Psoas muscle (tissue), 7 donors: ENCODE measurements at regions not wholly inside any gene's neighbourhood (a gene's known extent, or its start where the extent isn't known, plus 50 kb on each side); places are given as distances from the start of the nearest gene placed in this dataset.

Experiments used
- ATAC-seq, 4 donors: fragments of 200-7000 bp; cut with Tn5 transposase; one replicate each; pipeline ENCODE4 v1.9.1; 2020; ENCODE audit warnings: moderate library complexity in 3 of 4, mild to moderate bottlenecking in 2 of 4
- DNase-seq, 2 donors: peaks; one replicate each; pipeline ENCODE4 v3.0.0-alpha.2; 2020
- H3K27ac ChIP-seq: fragments of 200-600 bp; one replicate; pipeline ENCODE4 v1.8.0; 2022
- H3K27me3 ChIP-seq, 3 donors: fragments of 200-600 bp in 1 of 3; one replicate each; pipeline versions ENCODE4 v1.6.1 to v1.8.0; 2013 to 2022; ENCODE audit warnings: low read length in 2 of 3, mild to moderate bottlenecking in 2 of 3, moderate library complexity in 1 of 3; ENCODE audit not compliant: insufficient read depth in 3 of 3
- H3K36me3 ChIP-seq, 2 donors: fragments of 200-600 bp in 1 of 2; one replicate each; pipeline versions ENCODE4 v1.6.1 to v1.8.0; 2013 to 2022; ENCODE audit warnings: low read depth in 1 of 2, mild to moderate bottlenecking in 1 of 2, moderate library complexity in 1 of 2; ENCODE audit not compliant: insufficient read depth in 1 of 2
- H3K4me1 ChIP-seq: fragments of 200-600 bp; one replicate; pipeline ENCODE4 v1.8.0; 2022
- H3K4me3 ChIP-seq: fragments of 200-600 bp; one replicate; pipeline ENCODE4 v1.8.0; 2022; ENCODE audit warnings: mild to moderate bottlenecking
- H3K9me3 ChIP-seq: fragments of 200-600 bp; one replicate; pipeline ENCODE4 v1.8.0; 2022
- CTCF ChIP-seq: fragments of 200-600 bp; IDR thresholded peaks from one replicate; pipeline ENCODE4 v1.8.0; 2022; ENCODE audit warnings: antibody characterized with exemption
- WGBS, 3 donors: extraction: QIAGEN DNeasy Blood & Tissue Kit; methylation state at CpG; one replicate each; pipeline versions ENCODE4 v1.1.6 to v1.1.7; 2013; 5-methylcytosine and 5-hydroxymethylcytosine counted together
- intact Hi-C, 2 donors: fragments of 100-400 bp; cut with DNase I; formaldehyde crosslinking; loops; one replicate each; pipeline versions ENCODE4 v1.11.0 to v1.14.2; 2022
- donor health status: healthy with polysubstance abuse.
- donor health status: DM: no; HTN: no; CAD: no; lungs with moderate emphysema.
- donor health status: Bipolar disorder and iron deficiency.
- donor health status: healthy.
- donor health status: DM: yes; HTN: yes; CAD: no.
- donor health status: DM: no; HTN: no; CAD: no.
- donor health status: DM: yes; HTN: yes; CAD: no.

- H3K9me3 ChIP-seq = no peaks in the 10 kb centered on the region
- TF ChIP-seq CTCF = no peak
Measured at GRCh38 chr7:22662036-22662435, 65.0 kb upstream of the IL6 start.

GRCh38 chr7:22660732-22661131 lies 66.3 kb upstream of the IL6 start:
- Histone ChIP-seq H3K4me1 (no peaks in the 10 kb centered on the region), H3K27ac (no peak overlapping the region), H3K4me3 (no peak overlapping the region), H3K9me3 (no peaks in the 10 kb centered on the region), H3K36me3 (no peaks in the 10 kb centered on the region), H3K27me3 (no peaks in the 10 kb centered on the region)
- DNase-seq (no peak), ATAC-seq (no peak)
- intact Hi-C loops = no loop called here
- 61 to 77% (median 77%) methylated on average over 3 of the region's 3 CpGs for WGBS, 3 donors
- no peak for TF ChIP-seq CTCF

More at GRCh38 chr7:22662036-22662435, 65.0 kb upstream of the IL6 start:
- ATAC-seq (no peak), DNase-seq (no peak)
- Histone ChIP-seq H3K27me3 (no peaks in the 10 kb centered on the region), H3K4me3 (no peak overlapping the region), H3K4me1 (no peaks in the 10 kb centered on the region), H3K27ac (no peak overlapping the region), H3K36me3 (no peaks in the 10 kb centered on the region)
- intact Hi-C loops = no loop called here

GRCh38 chr7:22660293-22660692 lies 66.7 kb upstream of the IL6 start:
- ATAC-seq (no peak), DNase-seq (no peak)
- no peak for TF ChIP-seq CTCF
- H3K27ac ChIP-seq = no peak overlapping the region
- H3K4me1 ChIP-seq = no peaks in the 10 kb centered on the region
- no peak overlapping the region for H3K4me3 ChIP-seq
- H3K9me3 ChIP-seq = no peaks in the 10 kb centered on the region
- 91 to 96% (median 95%) methylated on average over 1 of the region's 1 CpG for WGBS, 3 donors
- H3K27me3 ChIP-seq = no peaks in the 10 kb centered on the region
- H3K36me3 ChIP-seq = no peaks in the 10 kb centered on the region
- intact Hi-C loops = no loop called here

- no peaks in the 10 kb centered on the region for H3K36me3 ChIP-seq
- DNase-seq (no peak), ATAC-seq (no peak)
- no peak overlapping the region for H3K27ac ChIP-seq
- 85 to 89% (median 88%) methylated on average over 6 of the region's 6 CpGs for WGBS, 3 donors
- intact Hi-C loops = no loop called here
- no peak overlapping the region for H3K4me3 ChIP-seq
- TF ChIP-seq CTCF = no peak
- no peaks in the 10 kb centered on the region for H3K9me3 ChIP-seq
- H3K4me1 ChIP-seq = no peaks in the 10 kb centered on the region
- no peaks in the 10 kb centered on the region for H3K27me3 ChIP-seq
Measured at GRCh38 chr7:22659741-22660140, 67.3 kb upstream of the IL6 start.

- DNase-seq (no peak), ATAC-seq (no peak)
- intact Hi-C loops = no loop called here
- Histone ChIP-seq H3K4me3 (no peak overlapping the region), H3K9me3 (no peaks in the 10 kb centered on the region), H3K27me3 (no peaks in the 10 kb centered on the region), H3K4me1 (no peaks in the 10 kb centered on the region), H3K36me3 (no peaks in the 10 kb centered on the region), H3K27ac (no peak overlapping the region)
- TF ChIP-seq CTCF = no peak
- 83 to 89% (median 87%) methylated on average over 3 of the region's 3 CpGs for WGBS, 3 donors
Measured at GRCh38 chr7:22658031-22658430, 69.0 kb upstream of the IL6 start.
